HEK293T (cell line): ENCODE measurements at regions not wholly inside any gene's neighbourhood (a gene's known extent, or its start where the extent isn't known, plus 50 kb on each side); places are given as distances from the start of the nearest gene placed in this dataset.

Experiments
- ARNT ChIP-seq: fragments of 450-650 bp; IDR thresholded peaks from 2 replicates; pipeline ENCODE4 v1.6.1; 2017; ENCODE audit warnings: mild to moderate bottlenecking
- BHLHE40 ChIP-seq: fragments of 450-650 bp; IDR thresholded peaks from 2 replicates; pipeline ENCODE4 v1.6.1; 2016; ENCODE audit warnings: mild to moderate bottlenecking, moderate library complexity, borderline replicate concordance
- CTBP1 ChIP-seq: fragments of 450-650 bp; IDR thresholded peaks from 2 replicates; pipeline ENCODE4 v1.6.1; 2016; ENCODE audit warnings: borderline replicate concordance
- ELF4 ChIP-seq: fragments of 450-650 bp; IDR thresholded peaks from 2 replicates; pipeline ENCODE4 v1.6.1; 2017; ENCODE audit warnings: antibody characterized with exemption
- FOXA1 ChIP-seq: fragments of 450-650 bp; IDR thresholded peaks from 2 replicates; pipeline ENCODE4 v1.6.1; 2016; ENCODE audit warnings: mild to moderate bottlenecking
- FOXM1 ChIP-seq: fragments of 450-650 bp; IDR thresholded peaks from 2 replicates; pipeline ENCODE4 v1.6.1; 2017; ENCODE audit warnings: mild to moderate bottlenecking, borderline replicate concordance
- HDGF ChIP-seq: fragments of 450-650 bp; IDR thresholded peaks from 2 replicates; pipeline ENCODE4 v1.6.1; 2017; ENCODE audit warnings: antibody characterized with exemption, borderline replicate concordance
- L3MBTL2 ChIP-seq: fragments of 450-650 bp; conservative IDR thresholded peaks from 2 replicates; pipeline ENCODE4 v1.6.1; 2016; ENCODE audit warnings: mild to moderate bottlenecking
- SUZ12 ChIP-seq: fragments of 450-650 bp; IDR thresholded peaks from 2 replicates; pipeline ENCODE4 v1.6.1; 2016; ENCODE audit warnings: mild to moderate bottlenecking
- TARDBP ChIP-seq: fragments of 450-650 bp; IDR thresholded peaks from 2 replicates; pipeline ENCODE4 v1.6.1; 2016
- ZNF384 ChIP-seq: fragments of 450-650 bp; IDR thresholded peaks from 2 replicates; pipeline ENCODE4 v1.6.1; 2016

DNA sequence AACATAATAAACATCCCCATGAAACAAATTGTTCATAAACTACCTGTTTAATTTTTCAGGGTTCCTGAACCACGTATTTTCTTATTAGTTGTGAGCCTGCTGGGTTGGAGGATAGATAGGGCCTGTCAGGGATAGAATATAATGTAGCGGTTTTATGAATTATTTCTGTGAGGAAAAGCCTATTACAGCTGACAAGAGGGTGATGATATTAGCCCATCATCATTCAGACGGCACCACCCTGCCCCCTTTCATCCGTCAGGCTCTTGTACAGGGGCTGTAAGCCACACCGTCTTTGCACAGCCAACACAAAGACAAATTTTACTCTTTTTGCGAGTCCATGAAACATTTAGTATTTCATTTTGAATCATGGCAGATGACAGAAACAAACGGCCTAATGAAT, 335.3 kb upstream of the TMCO5A start:
- TF ChIP-seq TARDBP (no peak), ELF4 (no peak), CTBP1 (no peak), FOXM1 (no peak), ZNF384 (no peak), L3MBTL2 (no peak), HDGF (no peak), SUZ12 (no peak), FOXA1 (no peak), BHLHE40 (no peak), ARNT (no peak)
